ENCODE measurements at regions not wholly inside any gene's neighbourhood (a gene's known extent, or its start where the extent isn't known, plus 50 kb on each side); places are given as distances from the start of the nearest gene placed in this dataset.

- no peak for DNase-seq
These were observed 71.0 kb downstream of the SEM1 start for GRCh38 chr7:96638669-96639068.

GRCh38 chr7:96637522-96637921, 72.1 kb downstream of the SEM1 start:
- DNase-seq, result no peak

- DNase-seq, result no peak
These were observed 72.7 kb downstream of the SEM1 start for GRCh38 chr7:96636979-96637378.

DNA sequence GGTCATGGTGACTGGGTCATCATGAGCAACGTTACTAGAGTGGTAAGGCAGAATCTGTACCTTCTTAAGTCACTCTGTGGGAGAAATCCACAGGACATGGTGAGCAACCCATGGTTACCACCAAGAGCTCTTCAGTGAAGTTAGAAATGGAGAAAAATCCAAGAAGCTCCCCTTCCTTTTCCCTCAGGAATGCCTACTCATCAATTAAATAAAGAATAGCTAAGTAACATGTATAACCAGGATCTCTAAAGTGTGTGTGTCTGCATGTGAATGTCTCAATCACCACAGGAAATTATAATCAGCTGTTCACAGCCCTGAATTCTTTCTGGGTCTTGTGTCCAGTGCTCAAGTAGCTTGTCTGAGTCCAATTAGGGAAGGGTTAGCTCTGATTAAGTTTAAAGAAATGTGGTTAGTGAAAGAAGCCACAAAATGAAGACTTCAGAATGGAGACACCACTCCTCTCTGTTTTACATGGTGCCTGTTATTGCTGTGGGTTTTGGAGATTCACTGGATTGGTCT, 73.2 kb downstream of the SEM1 start:
- no peak for DNase-seq

- DNase-seq, result no peak
These were observed 79.8 kb downstream of the SEM1 start for GRCh38 chr7:96629884-96630283.

GRCh38 chr7:96624954-96625353, 84.7 kb downstream of the SEM1 start:
- no peak for DNase-seq

GRCh38 chr7:96621932-96622331, 87.7 kb downstream of the SEM1 start:
- no peak for DNase-seq

DNA sequence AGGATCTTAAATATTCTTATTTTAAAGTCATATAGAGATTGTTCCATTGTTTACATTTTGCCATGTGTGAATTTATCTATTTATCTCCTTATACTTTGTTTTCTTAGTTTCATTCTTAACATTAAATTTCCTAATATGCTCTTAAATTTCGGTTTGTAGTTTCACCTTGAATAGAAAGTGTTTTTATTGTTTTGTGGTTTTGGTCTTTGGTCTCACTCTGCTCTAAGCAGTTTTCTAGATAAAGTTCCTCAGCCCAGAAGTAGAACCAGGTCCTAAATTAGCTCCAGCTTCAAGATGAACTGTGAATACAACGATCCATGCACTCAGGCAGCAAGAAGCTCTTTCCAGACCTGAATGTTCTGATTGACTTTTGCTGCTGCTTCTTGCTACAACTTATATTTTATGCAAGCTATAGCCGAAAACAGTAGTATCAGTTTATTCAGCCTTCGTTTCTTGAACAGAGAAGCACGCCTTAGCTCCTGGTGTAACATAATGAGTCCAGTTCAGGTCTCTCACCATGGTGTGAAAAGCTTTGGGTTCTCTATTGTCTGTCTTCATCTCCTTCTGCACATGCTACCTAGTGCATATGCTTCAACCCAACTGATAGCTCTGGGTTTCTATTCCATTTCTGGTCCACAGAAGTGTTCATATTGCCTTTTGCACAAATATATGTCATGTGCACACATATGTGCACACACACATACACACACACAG, 95.3 kb downstream of the SEM1 start:
- DNase-seq, result no peak

DNA sequence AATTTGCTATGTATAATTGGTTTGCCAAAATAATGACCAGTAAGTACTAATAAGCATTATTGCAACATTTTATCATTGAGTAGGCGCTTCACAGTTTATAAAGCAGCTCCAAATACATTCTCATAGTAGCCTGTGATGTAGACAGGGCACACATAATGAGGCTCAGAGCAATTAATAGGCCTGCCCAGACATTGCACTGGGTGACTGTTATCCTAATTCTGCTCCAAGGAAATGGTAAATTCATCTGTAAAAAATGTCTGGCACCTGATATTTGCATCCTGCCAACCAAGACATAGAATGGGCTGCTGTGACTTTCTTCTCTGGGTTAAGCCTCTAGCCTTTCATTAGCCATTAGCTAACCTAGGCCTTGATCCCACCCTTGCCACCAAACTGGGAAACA, 97.6 kb downstream of the SEM1 start:
- no peak for DNase-seq

- no peak for DNase-seq
These were observed 104.5 kb downstream of the SEM1 start for GRCh38 chr7:96605045-96605716.

DNA sequence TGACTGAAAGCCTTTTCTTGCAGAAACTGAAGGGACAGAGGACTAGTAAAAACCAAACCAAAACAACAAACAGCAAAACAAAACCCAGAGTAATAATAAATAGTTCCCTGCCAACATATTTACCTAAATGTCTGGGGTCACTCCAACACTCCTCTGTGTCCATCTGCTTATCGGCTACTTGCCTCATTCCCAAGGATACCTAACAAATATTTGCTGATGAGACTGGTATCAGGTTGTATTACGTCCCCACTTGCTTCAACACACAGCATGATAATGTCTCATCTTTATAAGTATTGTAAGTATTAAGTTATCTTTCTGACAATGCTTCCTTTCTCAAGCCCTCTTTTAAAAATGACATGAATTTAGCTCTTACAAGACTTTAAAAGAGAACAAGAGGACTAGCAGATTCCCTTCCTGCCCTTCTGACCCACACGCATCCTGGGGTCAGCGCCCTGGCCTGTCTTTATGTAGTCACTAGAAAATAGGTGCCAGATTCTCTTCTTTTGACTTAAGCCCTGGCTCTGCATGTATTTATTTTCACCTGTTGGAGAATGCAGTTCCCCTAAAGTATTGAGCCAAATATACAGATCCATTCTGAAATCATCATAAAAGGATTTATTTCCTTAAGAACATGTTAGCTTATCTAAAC, 110.2 kb downstream of the SEM1 start:
- no peak for DNase-seq

GRCh38 chr7:96598421-96598820, 111.2 kb downstream of the SEM1 start:
- DNase-seq, result no peak

DNA sequence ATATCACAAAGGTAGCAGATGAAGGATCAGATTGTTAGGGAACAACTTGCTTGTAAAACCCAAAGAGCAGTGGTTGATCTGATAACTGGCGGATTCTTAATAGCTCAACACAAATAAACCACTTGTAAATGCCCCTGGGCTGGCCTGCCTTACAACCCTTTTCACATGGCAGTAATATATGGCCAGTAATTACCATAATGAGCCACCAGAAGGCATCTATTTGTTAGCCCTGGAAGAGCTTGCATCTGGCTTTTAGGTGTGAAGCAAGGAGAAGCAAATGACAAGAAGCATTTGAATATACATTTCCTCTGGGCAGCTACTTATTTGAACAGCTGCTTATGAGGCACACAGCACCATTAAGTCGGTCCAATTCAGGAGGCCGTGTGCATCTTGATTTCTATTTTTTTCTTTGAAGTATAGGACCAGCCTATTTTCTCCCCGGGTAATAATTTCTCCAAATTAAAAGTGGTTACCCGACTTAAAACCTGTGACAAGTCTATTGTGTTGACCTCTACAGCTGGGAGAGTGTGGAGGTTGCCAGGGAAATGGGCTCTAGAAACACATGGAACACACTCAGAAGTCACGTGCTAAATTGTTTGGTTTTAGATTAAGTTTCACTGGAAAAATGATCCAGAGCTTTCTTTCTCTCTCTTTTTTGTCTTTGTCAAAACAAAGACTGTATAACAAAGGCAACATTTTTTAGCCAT, 113.4 kb downstream of the SEM1 start:
- DNase-seq, result peak; percentile 99 to 100

DNA sequence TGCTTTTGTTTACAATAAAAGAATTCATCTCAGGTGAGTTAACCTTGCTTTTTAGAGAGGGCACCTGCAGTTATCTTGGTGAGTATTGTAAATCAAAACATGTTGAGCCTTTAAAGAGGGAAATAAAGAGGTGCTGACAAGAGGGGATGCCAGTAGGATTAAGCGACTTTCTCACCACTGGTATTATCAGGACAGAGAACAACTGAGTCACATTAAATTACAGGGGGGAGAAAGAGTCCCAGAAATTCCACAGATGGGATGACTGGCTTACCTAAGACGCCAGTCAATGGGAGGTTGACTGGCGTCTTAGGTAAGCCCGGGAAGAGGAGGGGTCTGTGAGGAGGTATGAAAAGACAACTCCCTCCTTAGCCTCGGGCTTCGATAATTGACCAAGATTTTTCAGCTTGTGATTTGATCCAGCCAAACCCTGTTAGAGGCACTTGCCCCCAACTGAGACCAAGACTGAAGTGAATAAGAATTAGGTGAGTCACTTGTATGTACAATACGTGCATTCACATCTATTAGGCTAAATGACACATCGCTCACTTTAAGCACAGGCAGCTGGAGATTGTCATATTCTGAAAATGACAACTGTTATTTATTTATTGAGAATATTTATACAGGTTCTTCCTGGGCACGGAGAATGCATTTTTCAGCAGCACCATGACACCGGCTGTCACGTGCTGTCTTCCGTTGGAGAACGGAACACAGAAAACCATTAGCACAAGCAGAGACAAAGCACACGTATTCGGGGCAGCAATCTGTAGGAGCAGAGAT, 117.6 kb downstream of the SEM1 start:
- DNase-seq, result peak; percentile 72 to 88

GRCh38 chr7:96591159-96591899, 118.3 kb downstream of the SEM1 start:
- DNase-seq, result no peak

- DNase-seq, result peak; percentile 72 to 86
These were observed 120.6 kb downstream of the SEM1 start for GRCh38 chr7:96589038-96589437.

DNA sequence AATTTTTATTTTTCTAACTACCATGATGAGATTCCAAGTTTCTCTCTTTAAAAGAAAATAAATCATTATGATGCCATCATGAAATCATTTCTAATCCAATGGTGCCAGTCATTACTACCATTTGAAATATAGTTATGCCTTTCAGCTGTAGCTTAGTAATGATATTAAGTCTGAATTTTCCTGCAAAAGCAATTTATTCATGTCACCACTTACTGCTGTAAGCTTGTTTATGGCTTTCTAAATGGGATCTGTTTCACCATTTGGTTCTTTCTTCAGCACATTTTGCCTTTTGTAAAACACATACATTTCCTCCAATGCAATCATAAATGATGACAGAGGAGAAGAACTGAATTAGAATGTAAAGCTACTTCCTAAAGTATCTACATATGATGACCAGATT, 130.5 kb downstream of the SEM1 start:
- DNase-seq, result peak in 1 of 2 experiments; percentile 81

DNA sequence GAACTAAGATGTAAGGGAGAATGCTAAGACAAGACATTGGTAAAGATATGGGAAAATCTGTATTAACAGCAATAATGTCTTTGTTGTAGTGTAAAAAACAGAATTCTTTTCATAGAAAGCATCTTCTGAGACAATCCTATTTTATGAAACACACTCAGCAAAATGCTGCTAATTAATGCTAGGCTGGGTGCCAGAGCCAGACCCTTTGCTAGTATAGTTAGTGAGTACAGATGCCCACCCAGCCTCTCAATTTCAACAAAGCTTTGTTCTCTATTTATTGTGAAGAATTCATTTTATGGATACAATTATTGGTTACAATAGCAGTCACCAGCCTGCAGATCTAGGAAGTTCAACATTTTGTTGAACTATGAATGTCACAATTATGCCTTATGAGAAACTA, 131.0 kb downstream of the SEM1 start:
- DNase-seq, result peak; percentile 78 to 90

- no peak for DNase-seq
These were observed 146.2 kb downstream of the SEM1 start for GRCh38 chr7:96563409-96563808.

DNA sequence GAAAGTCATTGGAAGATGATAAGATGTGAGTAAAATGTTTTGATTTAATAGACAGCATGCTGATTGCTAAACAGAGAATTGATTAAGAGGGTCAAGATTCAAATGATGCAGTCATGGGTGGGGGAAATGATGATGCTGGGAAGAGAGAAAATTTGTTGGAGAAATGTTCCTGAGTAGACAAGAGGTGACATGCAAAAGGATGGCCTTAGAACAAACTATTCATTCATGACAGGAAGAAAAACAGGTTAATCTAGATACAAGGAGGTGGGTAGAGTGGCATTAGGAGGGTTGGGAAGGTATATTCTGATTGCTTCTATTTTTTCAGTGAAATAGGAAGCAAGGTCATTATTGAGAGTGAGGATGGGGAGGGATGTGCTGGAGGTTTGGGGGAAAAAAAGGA, 146.7 kb downstream of the SEM1 start:
- DNase-seq, result no peak

GRCh38 chr7:96562458-96562857, 147.2 kb downstream of the SEM1 start:
- DNase-seq, result no peak

DNA sequence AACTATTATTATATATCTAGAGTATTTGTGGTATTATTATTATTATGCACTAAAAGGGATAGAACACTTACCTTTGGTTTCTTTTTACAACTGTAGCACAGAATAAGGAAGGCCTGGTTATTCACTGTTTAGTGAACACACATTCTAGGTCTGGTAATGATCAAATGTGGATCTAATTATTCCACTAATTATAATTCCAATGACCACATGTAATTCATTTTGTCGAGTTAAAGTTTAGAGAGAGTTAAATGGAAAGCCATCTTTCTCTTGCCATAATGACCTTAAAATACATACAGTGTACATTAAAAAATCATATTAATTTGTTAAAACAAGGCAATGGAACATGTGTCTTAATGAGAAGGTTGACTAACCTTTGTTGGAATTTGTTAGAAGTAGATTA, 147.8 kb downstream of the SEM1 start:
- DNase-seq, result no peak

Data from NCI-H1930 (cell line).